NCI-H345 (cell line): ENCODE measurements at regions not wholly inside any gene's neighbourhood (a gene's known extent, or its start where the extent isn't known, plus 50 kb on each side); places are given as distances from the start of the nearest gene placed in this dataset.

Source experiments
- DNase-seq: peaks from one replicate; lab custom pipeline; 2025; lab: John Stamatoyannopoulos, UW

DNA sequence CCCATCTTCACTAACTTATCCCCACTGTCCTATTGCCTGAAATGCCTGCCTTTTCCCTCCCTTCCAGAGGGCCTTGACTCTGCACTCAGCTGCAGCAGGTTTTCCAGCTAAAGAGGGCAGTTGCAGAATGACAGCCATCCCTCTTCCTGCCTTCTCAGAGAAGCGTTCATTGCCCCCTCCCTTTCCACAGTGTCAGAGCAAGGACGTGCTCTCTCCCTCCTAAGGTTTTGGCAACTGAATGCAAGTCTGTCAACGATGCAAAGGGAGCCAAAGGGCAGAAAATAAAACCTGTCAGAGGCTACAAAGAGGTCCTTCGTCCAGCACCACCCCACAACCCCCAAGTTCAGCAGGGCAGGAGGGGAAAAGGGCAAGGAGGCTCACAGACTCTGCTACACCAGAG lies 230.1 kb upstream of the THBS1 start:
- no peak for DNase-seq

DNA sequence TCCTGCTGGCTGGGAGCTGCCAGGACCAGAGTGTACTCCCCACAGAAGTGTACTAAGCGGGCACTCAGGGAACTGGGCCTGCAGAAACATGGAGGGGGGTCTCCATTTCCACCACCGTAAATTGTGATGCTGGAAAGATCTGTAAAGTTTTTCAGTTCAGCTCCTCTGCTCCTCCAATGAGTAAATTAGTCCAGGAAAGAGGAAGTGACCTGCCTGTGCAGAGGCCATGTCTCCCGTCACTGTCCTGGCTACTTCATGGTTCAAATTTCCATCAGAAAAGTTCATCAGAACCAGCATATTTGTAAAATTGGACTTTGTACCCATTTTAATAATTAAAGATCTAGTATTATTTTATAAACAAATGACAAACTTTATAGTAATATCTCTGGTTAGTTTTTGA lies 226.7 kb upstream of the THBS1 start:
- DNase-seq: no peak

DNA sequence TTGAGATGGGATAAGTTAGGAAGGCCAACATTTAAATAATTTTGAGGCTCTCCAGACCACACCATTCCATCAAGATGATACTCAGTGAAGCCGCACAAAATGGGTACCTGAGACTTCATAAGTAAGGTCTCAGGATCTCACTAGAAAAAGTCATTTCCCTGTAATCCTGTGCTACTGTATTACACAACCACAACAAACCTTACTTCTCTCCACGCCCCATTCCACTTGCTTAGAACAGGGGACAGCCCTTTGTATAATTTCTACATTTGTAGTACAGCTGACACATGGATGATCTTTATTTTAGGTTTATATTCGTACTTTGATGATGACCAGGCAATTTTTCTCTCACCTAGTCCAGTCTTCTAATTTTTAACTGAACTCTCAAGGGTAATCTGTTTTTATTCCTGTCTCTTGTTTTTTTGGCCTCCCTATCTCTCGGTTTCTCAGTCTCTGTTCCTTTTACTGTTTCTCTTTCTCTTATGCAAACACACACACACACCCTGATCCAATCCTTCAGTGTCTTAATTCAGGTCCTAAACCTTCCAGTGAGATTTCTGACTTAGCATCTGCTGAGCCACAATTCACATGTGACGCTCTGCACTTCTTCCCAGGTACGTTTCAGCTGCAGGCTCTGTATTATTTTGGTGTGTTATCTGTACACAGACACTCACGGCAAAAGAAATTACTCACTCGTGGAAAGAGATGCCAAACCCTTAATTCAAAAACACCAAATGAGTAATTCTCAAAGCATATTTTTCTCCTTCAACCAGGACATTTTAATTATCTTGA lies 223.2 kb upstream of the THBS1 start:
- no peak for DNase-seq

DNA sequence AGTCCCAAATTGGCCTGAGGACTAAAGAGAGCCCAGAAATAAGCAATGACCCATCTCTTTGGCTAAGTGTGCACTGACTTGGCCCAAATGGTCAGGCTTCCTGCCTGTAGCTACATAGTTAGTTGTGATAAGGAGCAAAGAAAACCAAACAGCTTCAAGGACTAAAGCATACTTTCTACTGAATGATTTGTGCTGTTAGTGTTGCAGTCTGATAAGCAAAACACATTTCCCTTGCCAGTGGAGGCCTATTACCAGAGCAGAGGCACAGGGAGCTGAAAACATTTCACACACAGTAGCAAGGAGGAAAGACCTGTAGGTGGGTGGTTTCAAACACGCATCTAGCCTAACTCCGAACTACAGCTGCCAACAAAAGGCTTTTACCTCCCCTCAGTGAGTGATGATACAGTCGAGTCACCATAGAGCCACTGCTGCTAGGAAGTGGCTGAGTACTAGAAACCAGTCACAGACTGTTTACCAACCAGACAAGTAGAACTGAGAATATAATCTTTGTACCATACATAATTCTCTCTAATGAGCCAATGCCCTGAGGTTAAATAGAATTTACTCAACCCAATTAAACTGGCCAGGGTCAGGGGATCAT lies 222.3 kb upstream of the THBS1 start:
- no peak for DNase-seq

DNA sequence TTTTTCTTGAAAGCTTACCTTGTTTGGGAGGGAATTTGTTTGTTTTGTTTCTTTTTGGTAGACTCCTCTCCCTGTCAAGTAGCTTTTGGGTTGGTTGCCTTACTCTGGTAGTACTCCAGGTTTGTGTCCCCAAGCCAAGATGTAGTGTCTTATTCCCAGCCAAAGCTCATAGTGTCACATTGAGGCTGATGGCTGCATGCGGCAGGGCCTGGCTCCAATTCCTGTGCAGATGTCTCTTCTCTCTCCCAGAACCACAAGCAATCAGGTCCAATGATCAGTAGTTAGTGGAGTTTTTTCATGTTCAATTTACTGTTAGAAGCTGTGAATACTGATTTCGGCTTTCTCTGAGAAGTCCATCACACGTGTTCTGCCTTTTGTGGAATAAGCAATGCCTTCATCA lies 221.1 kb upstream of the THBS1 start:
- no peak for DNase-seq

DNA sequence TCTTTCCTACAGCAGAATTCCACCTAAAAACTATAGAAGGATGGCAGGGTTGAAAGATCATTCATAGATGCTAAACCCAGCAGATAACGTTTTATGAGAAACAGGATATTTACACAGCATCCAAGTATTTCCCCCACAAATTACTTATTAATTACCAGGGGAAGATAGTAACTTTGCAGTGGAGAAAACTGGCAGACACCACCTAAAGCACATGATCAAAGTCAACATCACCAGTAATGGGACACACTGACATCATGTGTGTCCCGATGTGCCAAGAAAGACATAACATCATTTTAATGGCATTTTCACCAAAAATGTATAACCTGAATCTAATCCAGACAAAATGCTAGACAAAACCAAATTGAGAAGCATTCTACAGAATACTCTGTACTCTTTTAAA lies 220.4 kb upstream of the THBS1 start:
- no peak for DNase-seq

DNA sequence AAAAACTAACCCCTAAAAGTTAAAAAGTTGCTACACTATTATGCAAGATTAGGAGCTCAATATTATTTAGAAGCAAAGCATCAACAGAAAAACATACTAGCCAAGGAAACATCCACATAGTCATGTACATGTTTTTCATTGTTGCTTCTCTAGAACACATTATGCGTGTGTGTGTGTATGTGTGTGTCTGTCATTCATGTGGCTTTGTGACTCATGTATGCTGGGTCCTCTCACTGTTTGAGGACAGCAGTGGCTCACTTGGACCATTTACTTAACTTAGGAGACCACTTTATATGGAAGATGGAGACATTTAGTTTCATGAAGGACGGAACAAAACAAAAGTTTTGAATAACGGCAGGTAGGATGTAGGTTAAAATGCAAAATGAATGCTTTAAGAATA lies 219.4 kb upstream of the THBS1 start:
- DNase-seq: no peak

DNA sequence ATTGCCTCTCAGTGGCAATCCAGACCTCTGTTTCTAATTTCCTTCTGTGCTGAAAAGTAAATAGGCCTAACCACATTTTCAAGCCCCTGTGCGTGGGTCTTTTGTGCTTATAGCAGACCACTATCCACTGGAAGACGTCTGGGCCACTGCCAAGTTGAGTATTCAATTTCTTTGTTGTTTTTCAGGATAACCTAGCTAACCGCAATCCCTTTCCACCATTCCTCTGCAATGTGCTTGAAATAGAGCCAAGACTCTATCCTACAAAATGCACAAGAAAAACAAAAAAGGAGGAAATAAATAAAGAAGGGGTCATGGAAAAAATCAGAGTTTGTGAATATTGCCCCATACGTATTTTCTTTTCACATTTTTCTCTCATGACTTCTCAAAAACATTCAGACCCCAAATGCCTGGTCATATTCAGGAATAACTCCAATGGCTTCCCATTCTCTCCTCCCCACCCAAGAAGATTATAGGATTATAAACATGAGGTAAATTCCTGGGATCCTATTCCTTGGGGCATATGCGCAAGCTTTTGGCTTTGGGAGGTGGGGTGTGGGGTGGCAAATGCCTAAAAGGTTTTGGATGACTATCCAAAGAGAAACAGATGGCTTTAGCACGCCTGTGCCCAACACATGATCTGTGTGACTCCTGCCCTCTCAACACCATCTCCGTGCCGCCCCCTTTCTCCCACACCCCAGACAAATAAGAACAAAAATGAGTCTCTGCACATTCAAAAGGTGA lies 217.9 kb upstream of the THBS1 start:
- no peak for DNase-seq

DNA sequence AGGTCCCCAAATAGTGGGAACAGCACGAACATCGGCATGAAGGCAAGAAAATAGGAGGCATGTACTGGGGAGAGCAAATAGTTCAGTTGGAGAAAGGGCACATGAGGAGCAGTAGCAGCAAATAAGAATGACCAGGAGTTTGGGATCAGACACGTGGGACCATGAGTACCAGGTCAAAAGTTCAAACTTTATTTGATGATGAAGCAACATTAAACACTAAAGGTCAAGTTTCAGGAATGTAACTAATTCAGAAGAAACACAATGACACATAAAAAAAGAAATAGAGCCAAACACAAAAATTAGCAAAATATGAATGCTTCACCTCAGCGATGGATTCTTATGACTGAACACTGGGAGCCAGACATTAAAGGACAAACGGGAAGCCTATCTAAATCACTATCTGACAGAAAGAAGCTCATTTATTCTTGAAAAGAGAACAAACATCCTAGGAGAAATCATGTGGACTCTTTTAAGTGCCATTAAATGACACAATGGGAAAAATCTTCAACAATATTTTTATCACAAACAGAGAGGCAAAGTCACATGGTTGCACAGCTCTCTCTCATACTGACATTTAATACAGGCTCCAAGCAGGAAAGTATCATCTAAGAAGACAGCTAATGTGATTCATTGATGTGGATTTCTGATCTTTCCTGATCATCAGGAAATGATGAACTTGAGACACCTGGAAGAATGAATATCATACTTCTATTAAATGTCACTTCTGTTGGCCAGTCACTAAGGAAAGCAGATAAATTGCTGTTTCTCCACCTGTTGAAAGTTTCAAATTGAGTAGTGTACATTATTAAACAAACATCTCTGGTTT lies 216.9 kb upstream of the THBS1 start:
- DNase-seq: no peak

DNA sequence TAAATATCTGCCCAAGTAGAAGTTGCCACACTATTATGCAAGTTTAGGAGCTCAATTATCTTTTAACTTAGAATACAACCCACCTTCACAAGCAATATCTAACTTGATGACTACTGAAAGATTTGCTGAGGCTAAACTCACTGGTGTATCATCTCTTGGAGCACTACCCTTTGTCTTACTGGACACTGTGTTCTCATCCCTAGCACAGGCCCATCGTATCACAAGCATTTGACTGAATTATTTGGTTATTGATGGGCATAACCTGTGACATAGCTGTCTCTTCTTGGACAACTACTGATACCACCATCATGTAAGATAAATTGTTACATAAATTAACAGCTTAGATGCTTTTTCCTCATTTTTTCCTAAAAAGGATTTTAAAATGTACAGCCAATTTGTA lies 216.2 kb upstream of the THBS1 start:
- DNase-seq: no peak

DNA sequence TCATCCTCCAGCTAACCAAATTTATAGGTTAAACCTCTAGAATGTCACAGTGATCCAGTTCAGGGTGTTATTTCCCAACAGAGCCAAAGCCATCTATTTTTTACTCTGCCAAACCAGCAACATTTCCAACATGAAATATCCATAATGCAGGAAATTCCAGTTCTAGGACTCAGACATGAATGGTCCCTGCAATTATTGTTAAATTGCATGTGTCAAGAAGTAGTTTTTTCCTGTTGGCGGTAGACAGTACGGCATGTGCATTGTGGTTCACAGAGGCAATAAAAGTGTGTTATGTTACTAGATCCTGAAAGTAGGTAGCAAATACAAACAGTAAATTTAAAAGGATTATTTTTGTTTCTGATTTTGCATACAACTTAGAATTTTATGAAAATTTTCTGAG lies 215.7 kb upstream of the THBS1 start:
- no peak for DNase-seq

DNA sequence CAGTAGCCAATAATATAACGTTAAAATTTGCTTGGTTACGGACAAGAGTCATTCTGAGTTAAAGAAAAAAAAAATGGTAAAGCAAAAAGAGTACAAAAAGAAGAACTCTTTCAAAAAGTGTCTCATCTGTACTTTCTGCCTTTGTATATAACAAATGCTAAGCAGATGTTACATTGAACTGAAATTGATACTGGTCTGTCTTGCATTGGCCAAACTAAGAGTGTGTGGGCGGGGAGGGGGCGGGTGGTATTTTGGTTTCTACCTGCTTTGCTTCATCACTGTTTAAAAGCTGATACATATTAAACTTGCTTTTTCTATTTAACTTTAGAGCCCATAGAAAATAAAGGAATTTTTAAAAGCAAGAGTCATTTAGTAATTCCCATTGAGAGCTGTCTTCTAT lies 215.0 kb upstream of the THBS1 start:
- DNase-seq: no peak

DNA sequence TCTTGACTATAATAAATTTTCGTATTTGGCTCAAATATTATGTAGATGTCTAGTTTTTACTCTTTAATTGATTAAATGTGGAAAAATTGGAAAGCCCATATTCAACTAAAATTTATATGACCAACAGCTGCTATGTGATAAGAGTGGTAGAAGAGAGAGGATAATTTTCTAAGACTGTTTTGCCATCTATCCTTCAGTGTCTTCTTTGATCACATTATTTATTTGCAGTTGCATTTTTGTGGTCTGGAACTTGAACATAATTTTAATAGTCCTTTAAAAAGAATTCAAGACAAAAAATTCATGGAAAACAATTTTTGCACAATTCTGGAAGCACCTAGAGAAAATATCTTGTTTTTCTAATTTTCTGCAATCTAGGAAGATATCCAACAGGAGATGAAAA lies 213.3 kb upstream of the THBS1 start:
- DNase-seq: no peak

DNA sequence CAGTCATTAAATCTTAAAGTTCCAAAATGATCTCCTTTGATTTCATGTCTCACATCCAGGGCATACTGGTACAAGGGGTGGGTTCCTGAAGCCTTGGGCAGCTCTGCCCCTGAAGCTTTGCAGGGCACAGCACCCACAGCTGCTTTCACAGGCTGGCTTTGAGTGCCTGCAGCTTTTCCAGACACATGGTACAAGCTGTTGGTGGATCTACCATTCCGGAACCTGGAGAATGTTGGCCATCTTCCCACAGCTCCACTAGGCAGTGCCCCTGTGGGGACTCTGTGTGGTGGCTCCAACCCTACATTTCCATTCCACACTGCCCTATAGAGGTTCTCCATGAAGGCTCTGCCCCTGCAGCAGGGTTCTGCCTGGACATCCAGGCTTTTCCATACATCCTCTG lies 211.1 kb upstream of the THBS1 start:
- DNase-seq: no peak

DNA sequence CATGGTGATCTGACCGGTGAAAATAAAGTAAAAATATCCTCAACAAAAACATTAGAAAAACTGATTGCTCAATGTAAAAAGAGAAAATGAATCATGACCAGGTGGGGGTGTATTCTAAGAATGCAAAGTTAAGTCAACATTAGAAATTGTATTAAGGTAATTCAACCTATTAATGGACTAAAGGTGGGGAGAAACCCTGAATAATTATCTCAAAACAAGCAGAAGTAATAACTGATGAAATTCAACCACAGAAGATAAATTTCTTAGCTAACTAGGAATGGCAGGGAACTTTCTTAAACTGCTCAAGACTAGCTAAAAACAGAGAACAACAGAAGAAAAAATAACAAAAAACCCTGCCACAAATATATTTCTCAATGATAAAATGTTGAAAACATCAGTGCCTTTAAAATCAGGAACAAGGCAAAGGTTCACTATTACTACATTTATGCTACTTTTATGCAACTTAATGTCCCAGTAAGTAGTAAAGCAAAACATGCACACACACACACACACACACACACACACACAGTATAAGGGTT lies 204.4 kb upstream of the THBS1 start:
- no peak for DNase-seq

DNA sequence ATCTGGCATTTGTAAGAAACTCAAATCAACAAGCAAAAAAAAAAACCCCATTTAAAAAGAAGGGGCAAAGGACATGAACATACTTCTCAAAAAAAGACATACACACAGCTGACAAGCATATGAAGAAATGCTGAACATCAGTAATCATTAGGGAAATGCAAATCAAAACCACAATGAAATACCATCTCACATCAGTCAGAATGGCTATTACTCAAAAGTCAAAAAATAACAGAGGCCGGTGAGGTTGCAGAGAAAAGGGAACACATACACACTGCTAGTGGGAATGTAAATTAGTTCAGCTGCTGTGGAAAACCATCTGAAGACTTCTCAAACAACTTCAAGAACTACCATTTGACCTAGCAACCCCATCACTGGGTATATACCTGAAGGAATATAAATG lies 199.4 kb upstream of the THBS1 start:
- DNase-seq: no peak

DNA sequence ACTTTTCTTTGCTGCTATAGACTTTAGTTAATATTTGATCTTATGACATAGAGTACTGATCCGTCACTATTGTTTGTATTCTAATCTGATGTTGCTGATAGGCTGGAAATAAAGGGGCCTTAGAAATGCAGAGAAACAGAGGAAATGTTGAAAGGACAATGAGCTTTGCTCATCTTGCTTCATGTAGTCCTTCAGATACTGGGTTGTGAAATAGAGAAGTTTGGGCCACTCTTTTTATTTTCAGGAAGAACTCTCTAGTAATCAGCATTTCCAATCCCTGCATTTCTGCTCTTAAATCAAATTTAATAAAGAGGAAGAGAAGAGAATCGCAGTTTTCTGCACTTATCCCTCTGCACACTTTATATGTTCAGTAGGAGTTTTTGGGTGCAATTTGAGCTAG lies 192.8 kb upstream of the THBS1 start:
- no peak for DNase-seq

DNA sequence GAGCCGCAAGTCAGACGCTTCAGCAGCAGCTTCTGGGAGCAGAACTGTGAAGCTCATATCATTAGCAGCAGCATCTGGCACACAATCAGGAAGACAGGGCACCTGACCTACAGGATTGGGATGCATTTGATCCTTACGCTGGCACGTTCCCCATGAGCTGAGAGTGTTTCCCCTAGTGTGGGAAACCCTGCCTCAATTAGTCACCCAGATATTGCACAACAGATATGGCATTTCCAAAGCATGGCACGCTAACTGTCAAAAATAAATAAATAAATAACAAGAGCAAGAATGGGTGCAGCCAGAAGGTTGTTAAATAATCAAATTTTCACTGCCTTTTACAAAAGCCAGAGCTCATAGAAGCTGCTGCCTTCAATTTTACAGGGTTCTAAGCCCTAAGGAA lies 189.6 kb upstream of the THBS1 start:
- DNase-seq: no peak

DNA sequence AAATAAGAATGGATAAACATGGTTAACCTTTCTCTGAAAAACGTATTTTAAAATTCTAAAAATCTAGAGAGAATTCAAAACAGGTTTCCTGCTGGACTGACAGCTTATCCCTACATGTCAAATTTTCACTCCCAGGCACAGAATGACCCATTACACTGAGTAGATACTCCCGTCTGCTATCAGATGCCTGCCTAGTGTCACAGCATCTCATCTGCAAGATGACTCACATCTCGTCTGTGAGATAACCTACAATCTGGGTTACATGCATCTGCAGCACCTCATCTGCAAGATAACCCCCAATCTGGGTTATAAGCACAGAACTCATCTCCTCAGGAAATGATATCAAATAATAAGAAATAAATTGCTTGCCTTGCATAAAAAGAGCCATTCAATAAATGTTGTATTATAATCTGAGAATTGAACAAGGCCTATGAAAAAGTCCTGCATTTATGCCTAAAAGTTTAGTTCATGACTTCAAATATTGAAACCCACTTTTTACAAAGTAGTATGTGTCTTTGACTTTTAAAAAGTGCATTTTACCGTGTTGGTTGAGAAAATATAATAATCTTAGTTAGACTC lies 188.3 kb upstream of the THBS1 start:
- DNase-seq: no peak

DNA sequence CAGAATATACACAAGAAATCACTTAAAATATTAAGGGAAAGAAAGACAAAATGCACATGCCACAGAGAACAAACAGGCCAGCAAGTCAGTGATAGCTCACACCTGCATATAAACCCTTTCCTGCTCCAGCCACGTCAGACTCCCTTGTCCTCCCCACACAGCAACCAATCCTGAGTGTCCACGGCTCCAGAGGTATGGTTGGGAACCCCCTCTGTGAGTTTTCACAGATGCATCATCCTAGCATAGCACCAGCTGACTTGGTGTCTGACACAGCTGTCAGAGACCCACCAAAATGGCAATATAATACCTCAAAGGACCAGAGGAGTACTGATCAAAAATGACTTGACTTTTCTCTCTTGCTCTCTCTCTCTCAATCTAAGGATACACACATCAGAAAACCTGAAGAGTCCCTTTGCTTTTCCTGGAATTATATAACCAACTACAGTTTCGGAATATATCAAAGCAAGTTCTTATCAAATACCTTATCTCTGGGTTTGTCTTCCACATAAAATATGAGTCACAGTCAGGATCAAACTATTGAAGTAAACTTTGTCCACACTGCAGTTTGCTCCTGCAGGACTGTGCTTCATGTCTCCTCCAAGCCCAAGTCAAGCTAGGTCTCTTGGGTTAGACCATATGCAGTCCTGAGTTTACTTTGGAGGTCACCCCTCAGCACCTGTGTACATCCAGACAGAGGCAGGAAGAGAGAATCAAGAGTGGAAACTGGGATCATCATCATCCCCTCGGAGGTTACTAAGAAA lies 187.1 kb upstream of the THBS1 start:
- DNase-seq: no peak

DNA sequence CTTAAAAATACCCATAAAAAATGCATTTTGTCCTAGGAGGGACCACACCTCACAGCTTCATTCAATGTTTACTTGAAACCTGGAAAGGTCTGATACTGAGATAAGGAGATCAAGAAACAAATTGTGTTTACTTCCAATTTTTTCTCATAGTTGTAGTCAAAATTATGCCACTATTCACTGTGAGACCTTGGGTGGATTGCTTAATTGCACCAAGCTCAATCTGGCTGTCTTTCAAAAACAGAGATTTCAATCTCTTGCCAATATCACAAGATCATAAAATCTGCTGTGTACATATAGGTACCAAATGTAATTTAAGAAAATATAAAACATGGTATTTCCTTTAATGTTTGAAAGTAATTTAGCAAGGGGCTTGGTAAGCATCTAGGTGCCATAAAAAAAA lies 186.4 kb upstream of the THBS1 start:
- DNase-seq: no peak
